Left ventricle myocardium inferior (tissue), 1 donor: ENCODE measurements at regions not wholly inside any gene's neighbourhood (a gene's known extent, or its start where the extent isn't known, plus 50 kb on each side); places are given as distances from the start of the nearest gene placed in this dataset.

Source experiments
- DNase-seq: peaks from one replicate; pipeline ENCODE4 v3.0.0-alpha.2; 2020
- H3K27ac ChIP-seq: fragments of 200-600 bp; replicated peaks from 2 replicates; pipeline ENCODE4 v1.8.0; 2021
- H3K27me3 ChIP-seq: fragments of 200-600 bp; 2 replicates; pipeline ENCODE4 v1.8.0; 2021; ENCODE audit warnings: low read depth
- H3K36me3 ChIP-seq: fragments of 200-600 bp; 2 replicates; pipeline ENCODE4 v1.8.0; 2021
- H3K4me1 ChIP-seq: fragments of 200-600 bp; 2 replicates; pipeline ENCODE4 v1.8.0; 2021
- H3K4me3 ChIP-seq: fragments of 200-600 bp; 2 replicates; pipeline ENCODE4 v1.8.0; 2021; ENCODE audit warnings: mild to moderate bottlenecking, moderate library complexity
- H3K9me3 ChIP-seq: fragments of 200-600 bp; replicated peaks from 2 replicates; pipeline ENCODE4 v1.8.0; 2021
- CTCF ChIP-seq: fragments of 200-600 bp; IDR thresholded peaks from 2 replicates; pipeline ENCODE4 v1.8.0; 2021; ENCODE audit warnings: antibody characterized with exemption, mild to moderate bottlenecking, borderline replicate concordance
- intact Hi-C: fragments of 100-400 bp; cut with micrococcal nuclease; formaldehyde crosslinking; loops from one replicate; pipeline ENCODE4 v1.11.0; 2022
- donor health status: DM: no; HTN: yes; CAD: no; lungs with severe emphysema.

DNA sequence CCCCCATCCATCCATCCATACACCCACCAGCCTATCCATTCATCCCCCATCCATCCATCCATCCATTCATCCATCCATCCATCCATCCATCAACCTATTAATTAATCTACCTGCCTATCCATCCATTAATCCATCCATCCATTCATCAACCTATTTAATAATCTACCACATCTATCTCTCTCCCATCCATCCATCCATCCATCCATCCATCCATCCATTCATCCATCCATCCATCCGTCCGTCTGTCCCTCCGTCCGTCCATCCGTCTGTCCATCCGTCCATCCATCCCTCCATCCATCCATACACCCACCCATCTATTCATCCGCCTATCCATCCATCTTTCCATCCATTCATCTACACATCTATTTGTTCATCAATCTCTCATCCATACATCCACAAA, 205.3 kb downstream of the VRK1 start:
- no peaks in the 10 kb centered on the region for H3K4me1 ChIP-seq
- no peak for TF ChIP-seq CTCF
- no peak for DNase-seq
- H3K4me3 ChIP-seq = no peak overlapping the region
- no peak overlapping the region for H3K27ac ChIP-seq
- no peaks in the 10 kb centered on the region for H3K36me3 ChIP-seq
- H3K9me3 ChIP-seq = no peaks in the 10 kb centered on the region
- H3K27me3 ChIP-seq = peaks cover 2% of the 10 kb centered on the region
- intact Hi-C loops = no loop called here

GRCh38 chr14:97005934-97006333, 208.8 kb downstream of the VRK1 start:
- DNase-seq = no peak
- Histone ChIP-seq H3K27ac (no peak overlapping the region), H3K4me1 (no peaks in the 10 kb centered on the region), H3K36me3 (no peaks in the 10 kb centered on the region), H3K4me3 (no peak overlapping the region), H3K9me3 (no peaks in the 10 kb centered on the region), H3K27me3 (peaks cover 33% of the 10 kb centered on the region)
- TF ChIP-seq CTCF = no peak
- intact Hi-C loops = no loop called here

GRCh38 chr14:97010491-97011160, 213.4 kb downstream of the VRK1 start:
- peaks cover 36% of the 10 kb centered on the region for H3K27me3 ChIP-seq
- no peak for DNase-seq
- no peak for TF ChIP-seq CTCF
- H3K36me3 ChIP-seq = no peaks in the 10 kb centered on the region
- H3K27ac ChIP-seq = no peak overlapping the region
- H3K4me1 ChIP-seq = no peaks in the 10 kb centered on the region
- intact Hi-C loops = no loop called here
- no peaks in the 10 kb centered on the region for H3K9me3 ChIP-seq
- no peak overlapping the region for H3K4me3 ChIP-seq

- TF ChIP-seq CTCF = no peak
- H3K9me3 ChIP-seq = peaks cover 12% of the 10 kb centered on the region
Measured at GRCh38 chr14:97013878-97014277, 216.7 kb downstream of the VRK1 start.

GRCh38 chr14:97021001-97021400, 223.8 kb downstream of the VRK1 start:
- no peaks in the 10 kb centered on the region for H3K36me3 ChIP-seq
- H3K4me1 ChIP-seq = no peaks in the 10 kb centered on the region
- H3K27ac ChIP-seq = no peak overlapping the region
- TF ChIP-seq CTCF = no peak
- no peak for DNase-seq
- intact Hi-C loops = no loop called here
- H3K9me3 ChIP-seq = peaks cover 12% of the 10 kb centered on the region
- H3K4me3 ChIP-seq = no peak overlapping the region
- peaks cover 61% of the 10 kb centered on the region for H3K27me3 ChIP-seq

More at GRCh38 chr14:97013878-97014277, 216.7 kb downstream of the VRK1 start:
- H3K4me1 ChIP-seq = no peaks in the 10 kb centered on the region
- no peak overlapping the region for H3K4me3 ChIP-seq
- DNase-seq = no peak
- peaks cover 28% of the 10 kb centered on the region for H3K27me3 ChIP-seq
- H3K36me3 ChIP-seq = no peaks in the 10 kb centered on the region
- no peak overlapping the region for H3K27ac ChIP-seq
- intact Hi-C loops = no loop called here
